ENCODE measurements at regions not wholly inside any gene's neighbourhood (a gene's known extent, or its start where the extent isn't known, plus 50 kb on each side); places are given as distances from the start of the nearest gene placed in this dataset.
A peak's percentile ranks its signal among the peaks of the same experiment; 100 is the strongest.

DNA sequence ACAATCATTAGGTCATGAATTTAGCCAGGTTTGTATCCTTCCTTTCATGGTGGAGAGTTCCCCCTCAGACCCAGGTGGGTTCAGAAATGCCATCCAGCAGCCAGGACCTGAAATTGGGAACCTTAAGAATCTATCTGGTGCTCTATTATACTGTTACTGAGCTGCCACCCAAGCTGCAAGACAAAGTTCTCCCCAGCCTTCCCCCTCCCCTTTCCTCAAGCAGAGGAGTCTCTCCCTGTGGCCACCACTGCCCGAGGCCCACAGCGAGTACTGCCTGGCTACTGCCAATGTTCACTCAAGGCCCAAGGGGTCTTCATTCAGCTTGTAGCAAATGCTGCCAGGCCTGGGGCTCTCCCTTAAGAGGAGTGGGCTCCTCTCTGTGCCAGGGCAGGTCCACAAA is 133.8 kb downstream of the TMEM38B start:
- no peak for DNase-seq

DNA sequence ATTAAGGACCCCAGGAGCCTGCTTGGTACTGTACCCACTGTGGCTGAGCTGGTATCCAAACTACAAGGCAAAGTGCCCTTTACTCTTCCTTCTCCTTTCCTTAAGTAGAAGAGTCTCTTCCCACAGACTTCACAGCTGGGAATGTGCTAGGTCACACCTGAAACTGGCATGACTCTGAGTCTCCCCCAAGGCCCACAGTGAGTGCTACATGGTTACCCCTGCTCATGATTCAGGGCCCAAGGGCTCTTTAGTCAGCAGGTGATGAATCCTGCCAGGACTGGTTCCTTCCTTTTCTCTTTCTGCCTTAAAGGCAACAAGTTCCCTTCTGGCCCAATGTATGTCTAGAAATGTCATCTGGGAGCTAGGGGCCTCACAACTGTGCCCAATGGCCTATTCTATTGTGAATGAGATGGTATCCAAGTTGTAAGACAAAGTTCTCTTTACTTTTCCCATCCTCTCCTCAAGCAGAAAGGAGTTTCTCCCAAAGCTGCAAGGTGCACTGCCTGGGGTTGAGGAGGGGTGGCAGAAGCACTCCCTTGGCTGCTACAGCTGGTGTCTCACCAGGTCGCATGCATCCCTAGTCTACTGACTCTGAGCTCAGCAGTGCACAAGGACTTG is 134.4 kb downstream of the TMEM38B start:
- DNase-seq: no peak

DNA sequence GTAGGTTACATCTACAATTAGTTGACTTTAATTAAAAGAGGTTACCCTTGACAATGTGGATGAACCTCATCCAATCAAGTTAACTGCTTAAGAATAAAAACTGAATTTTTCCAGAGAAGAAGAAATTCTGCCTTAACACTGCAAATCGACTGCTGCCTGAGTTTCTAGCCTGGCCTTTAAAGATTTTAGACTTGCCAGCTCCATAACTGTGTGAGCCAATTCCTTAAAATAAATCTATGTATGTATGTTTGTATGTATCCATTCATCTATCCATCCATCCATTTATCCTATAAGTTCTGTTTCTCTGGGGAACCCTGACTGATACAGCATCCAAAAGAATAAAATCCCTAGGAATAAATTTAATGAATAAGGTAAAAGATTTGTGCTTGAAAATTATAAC is 136.1 kb downstream of the TMEM38B start:
- DNase-seq: no peak

DNA sequence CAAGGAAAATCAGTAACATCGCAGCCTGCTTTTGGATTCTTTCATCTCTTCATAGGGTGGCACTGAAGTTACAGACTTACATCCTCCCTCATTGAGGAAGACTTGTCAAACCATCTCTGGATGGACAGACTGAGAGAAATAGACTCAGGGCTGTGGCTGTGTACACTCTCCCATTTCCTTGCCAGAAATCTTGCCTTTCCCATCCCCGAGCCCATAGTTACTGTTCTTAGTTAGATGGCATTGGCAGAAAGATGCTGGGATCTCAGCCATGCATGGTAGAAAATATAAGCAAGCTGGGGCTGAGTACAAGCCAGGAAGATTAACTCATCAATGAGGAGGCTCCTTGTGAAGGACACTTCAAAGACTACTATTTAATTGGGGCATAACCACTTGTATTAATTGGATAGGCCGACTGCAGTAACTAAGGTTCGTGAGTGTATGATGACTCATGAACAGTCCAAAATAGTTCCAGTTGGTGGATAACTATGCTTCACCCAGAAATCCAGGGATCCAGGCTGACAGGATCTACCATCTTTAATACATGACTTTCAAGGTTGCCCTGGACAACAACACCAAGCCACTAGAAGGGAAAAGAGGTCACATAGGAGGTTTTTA is 137.9 kb downstream of the TMEM38B start:
- no peak for DNase-seq

DNA sequence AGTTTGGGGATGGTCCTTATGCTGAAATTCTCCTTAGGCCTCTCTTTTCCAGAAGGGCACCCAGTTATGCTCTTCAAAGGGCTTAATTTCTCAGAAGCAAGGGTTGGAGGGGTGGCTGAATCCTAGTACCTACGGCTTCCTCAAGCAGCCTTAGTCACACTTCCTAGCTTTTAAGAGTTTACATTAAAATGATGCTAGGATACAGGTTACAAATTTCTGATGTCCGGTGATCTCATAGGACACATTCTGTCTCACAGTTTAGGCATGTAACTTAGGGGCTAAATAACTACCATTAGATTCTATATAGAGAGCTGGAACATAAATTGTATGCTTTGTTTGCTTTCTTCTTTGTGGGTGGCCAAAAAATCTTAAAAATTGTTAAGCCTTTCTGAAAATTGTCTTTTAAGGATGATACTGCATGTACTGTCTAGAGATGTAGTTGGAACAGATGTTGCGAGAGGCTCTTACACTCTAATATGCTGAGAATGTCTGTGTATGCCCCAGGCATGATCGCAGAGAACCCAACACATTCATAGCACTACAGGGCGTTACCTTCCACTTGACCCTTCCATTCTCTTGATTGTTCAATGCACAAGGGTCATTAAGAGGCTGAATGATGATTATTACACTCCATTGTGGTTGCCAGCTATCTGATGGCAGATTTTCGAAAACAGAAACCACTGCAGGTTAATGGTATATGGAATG is 139.1 kb downstream of the TMEM38B start:
- DNase-seq: no peak

DNA sequence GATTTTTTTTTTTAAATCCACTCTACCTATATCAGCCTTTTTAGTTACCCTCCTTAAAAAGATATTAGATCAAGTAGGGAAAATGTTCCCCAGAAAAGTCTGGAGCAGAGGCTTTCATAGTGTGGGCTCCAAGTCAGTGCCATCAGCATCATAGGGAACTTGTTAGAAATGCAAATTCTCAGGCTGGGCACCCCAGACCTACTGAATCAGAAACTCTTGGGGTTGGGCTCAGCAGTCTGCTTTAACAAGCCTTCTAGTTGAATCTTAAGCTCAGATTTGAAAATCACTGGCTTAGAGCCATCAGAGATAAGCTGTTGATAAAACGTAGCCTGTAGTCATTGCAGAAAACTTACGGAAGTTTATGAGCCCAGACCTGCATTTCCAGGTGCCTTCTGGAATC is 140.1 kb downstream of the TMEM38B start:
- no peak for DNase-seq

DNA sequence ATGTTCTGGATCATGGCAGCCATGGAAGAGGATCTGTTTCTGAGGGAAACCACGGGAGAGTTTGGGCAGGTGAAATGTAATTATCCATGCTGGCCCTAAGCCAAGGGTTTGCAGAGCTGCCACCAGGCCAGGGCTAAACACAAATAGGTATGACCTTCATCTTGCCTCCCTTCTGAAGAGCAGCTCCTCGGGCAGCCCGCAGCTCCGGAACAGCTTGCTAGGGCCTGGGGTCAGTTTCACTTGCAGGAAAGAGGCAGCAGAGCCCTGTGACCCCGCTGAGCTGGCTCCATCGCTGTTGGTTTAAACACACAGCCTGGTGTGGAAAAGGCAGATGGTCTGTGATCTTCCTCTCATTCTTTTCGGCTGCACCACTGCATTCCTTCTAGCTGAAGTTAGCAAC is 141.4 kb downstream of the TMEM38B start:
- DNase-seq: peak in 2 of 14 donors; percentile 9 to 63

DNA sequence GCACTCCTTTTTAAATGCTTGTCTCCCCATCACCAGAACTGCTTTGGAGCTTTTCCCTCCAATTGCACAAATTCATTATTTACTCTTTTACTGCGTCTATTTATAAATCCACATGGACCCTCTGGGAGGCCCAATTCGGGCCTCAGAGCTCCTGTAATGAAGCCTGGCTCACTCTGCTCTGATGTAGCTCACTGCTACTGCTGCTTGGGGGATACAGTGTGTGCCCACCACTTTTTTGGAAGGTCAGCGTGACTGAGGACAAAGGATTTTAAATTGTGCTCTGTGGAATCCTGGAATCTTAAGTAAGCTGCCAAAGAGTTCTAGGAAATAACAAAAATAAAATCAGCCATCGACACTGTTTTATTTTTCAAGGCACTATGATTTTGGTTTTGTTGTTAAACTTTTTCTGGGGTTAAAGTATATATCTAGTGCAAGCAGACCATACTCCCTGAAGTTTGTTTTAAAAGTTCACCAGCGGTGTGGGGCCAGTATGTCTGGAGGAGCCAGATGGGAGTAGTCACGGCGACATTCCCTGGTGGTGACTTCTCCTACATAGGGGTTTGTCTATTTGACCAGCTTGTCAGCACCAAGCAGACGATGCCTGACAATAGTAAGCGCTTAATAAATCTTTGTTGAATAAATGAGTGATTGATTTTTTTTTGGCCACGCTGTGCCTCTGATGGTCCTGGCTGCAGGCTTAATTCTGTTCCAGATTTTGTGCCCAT is 142.8 kb downstream of the TMEM38B start:
- no peak for DNase-seq

DNA sequence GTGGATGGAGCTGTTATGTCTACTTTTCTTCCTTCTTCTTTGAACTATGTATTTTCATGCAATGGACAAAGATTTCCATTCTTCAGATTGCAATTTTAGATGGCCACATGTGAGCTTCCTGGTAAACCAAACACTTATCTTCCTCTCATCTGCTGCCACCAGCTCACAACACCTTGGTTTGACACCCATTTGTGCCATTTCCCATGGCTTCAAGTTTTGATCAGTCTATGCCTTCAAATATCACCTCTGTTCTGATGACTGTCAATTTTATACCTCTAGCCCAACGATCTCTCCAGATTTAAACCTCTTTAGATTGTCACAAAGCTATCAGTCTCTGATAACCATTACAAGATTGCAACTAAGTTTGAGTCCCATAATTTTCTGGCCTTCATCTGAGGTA is 147.2 kb downstream of the TMEM38B start:
- DNase-seq: no peak

DNA sequence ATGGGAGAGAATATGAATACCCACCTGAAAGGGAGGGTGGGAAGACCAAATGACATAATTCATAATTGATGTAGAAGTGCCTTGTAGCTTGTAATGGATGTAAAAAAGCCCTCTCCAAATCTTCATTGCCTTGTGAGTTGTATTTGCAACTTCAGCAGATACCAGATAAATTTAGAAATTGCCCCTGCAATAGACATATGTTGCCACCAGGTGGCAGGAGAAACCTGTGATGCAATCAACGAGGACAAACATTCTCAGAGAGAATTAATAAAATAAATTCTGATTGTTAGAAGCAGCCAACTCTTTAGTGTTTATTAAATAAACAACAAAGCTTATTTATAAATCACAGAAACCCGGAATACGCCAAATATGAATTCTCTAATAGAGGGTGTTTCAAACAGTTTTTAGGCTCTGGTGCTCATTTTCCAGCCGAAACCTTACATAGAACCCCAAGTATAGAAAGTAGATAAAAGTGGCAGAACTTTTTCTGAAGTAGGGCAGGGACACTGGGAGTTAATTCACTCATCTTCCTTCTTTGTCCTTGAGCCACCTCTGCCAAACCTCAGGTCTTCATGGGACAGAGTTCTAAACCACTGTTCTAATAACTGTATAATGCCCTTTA is 147.8 kb downstream of the TMEM38B start:
- DNase-seq: peak in 1 of 14 donors; percentile 8

DNA sequence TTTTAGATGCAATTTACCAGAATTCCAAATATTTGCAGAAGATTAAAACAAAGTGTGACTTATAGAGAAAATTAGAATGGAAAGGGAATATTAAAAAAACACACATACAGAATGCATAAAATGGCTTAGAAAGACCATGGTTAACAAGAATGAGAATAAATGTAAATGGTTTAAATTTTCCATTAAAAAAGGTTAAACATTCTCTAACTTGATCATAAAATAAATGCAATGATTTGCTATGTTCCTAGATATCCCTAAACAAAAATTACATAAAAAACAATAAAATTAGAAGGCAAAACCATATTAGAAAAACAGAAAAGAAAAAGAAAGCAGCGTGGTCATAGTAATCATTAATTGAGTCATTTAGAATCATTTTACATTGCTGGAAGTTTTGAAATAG is 152.5 kb downstream of the TMEM38B start:
- DNase-seq: no peak

DNA sequence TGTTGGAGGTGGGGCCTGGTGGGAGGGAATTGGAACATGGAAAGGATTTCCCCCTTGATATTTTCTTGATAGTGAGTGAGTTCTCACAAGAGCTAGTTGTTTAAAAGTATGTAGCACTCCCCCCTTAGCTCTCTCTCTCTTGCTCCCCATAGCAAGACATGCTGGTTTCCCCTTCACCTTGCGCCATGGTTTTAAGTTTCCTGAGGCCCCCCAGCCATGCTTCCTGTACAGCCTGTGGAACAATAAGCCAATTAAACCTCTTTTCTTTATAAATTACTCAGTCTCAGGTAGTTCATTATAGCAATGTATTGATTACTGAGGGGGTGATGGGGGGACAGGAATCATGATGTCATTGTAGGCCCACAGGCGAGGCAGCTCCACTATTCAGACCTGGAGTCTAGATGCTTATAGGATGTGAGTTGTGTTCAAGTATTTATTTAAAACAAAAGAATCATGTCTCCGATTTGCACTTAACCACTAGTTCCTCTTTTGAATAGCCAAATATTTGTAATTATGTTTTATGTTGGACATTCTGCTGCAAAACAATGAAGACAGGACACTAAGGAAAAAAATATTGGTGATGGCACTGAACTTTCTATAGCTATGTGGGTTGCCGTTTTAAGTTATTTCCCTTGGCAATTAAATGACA is 156.6 kb downstream of the TMEM38B start:
- no peak for DNase-seq

DNA sequence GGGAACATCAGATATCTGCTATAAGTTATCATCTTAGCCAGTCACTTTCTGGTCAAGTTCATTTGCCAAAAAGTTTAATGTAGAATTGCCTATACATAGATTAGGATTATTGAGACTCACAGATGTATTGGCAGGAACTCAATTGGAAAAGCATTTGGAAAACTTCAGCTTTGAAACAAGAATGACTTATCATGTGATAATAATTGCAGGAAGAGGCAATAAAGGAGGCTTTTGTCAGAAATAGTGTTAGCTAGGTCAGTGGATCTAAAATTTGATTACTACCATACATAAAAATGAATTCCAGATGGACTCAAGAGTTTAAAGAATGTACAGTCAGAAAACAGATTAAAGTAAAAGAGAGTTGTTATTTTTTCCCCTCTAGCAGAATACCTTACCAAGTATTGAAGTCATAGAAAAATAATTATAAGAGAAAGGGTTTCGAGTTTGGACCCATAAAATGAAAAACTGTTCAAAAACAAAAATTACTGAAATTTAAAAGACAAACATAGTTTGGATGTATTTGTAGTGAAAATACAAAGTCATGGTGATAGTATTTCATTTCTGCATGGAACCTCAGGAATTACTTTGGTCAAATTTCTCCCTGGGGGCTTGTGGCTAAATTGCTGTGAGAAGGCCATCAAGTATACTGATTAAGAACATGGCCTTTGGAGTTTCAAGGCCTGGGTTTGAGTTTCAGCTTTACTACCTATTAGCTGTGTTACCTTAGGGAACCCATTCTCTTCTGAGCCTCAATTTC is 159.9 kb downstream of the TMEM38B start:
- DNase-seq: no peak

DNA sequence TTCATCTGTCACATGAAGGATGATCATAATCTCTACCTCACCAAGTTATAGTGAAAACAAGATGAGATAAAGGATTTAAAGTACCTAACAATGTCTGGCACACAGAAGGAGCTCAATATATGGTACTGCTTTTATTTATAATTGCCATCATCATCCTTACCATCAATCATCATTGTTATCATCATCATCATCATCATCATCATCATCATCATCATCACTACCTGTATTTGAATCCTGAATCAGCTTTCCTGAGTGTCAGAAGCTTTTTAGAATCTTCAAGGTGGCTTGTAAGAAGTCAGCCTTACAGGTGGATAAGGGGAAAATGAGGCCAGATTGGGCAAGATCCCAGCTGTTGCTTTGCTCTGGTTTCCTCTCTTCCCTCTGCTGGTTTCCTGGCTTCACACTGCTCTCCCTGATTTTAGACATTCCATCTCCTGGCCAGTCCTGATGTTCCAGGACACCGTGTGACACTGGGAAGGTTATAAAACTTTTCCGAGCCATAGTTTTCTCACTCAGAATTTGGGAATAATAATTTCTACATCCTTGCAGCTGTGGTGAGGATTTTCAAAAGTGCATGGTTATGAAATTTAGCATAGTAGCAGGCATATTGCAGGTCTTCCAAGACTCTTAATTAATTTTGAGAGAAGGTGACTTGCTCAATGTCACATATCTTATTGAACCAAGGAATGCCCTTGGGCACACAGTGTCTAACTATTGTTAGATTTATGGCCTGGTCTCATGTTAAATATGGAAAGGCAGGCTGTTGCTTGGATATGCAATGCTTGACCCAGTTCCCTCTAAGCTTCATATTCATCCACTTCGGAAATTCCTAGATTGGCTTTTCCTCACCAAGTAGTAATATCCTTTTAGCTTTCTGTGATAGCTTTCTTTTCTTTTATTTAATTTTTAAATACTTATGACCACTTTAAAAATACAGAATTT is 160.7 kb downstream of the TMEM38B start:
- DNase-seq: no peak

DNA sequence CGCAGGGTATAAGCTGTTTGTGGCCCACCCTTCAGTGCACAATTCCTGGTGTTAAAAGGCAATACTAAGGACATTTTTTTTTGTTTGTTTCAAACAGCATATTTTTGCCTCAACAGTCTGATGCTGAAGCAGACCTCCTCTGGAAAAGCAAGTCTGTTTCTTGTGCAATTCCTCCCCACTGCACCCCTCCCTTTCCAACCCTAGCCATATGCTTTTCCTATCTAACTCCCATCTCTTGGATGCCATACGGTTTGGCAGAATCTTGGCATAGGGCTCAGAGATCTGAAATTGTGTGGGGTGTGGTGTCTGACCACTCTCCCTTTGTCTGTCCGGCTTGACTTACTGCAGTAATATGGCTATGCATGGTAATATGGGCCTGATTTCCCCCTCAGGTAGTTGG is 161.6 kb downstream of the TMEM38B start:
- DNase-seq: no peak

DNA sequence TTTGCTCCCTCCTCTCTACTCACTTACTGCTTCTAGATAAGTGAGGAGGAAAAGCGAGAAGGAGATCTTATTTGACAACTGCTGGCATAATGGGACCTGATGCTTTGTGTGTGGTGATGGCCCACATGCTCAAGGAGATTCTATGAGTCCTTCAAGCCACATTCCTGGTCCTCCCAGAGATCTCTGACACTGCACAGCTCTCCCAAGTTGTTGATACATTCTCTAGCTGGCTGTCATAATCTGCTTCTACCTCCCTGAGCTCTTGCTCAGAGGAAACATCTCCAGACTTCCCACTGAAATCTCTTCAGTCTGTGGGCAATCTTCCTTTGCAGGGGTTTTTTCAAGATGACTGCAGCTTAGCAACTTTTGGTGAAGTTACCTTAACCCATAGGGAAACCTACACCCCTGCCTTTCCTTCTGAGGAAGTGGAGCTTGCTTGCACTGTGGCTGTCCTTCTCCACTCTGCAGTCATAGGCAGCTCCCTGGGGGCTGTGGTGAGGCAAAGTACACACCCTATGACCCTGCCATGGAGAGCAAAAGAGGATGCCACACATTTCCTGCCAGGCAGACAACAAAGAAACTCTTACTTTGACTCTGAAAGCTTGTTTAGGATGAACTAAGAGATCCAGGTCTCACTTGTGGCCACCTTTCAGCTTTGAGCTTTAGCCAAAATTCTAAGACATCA is 163.8 kb downstream of the TMEM38B start:
- DNase-seq: no peak

DNA sequence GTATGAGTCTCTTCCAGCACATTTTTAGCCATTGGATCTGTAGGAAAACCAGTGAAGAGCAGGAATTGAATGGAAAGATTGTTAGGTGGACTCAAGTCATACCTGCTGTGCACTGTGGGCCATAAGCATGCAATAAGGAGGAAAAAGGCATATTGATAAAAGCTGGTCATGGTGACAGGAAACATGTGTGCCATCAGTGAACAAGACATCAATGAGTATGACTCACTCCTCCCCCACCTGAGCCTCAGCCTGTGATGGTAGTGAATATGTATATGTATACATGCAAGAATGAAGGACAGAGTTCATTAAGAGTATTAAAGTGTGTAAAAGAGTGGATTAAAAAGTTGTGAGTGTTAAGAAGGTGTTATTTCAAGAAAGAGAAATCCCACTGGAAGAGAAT is 164.5 kb downstream of the TMEM38B start:
- DNase-seq: no peak

DNA sequence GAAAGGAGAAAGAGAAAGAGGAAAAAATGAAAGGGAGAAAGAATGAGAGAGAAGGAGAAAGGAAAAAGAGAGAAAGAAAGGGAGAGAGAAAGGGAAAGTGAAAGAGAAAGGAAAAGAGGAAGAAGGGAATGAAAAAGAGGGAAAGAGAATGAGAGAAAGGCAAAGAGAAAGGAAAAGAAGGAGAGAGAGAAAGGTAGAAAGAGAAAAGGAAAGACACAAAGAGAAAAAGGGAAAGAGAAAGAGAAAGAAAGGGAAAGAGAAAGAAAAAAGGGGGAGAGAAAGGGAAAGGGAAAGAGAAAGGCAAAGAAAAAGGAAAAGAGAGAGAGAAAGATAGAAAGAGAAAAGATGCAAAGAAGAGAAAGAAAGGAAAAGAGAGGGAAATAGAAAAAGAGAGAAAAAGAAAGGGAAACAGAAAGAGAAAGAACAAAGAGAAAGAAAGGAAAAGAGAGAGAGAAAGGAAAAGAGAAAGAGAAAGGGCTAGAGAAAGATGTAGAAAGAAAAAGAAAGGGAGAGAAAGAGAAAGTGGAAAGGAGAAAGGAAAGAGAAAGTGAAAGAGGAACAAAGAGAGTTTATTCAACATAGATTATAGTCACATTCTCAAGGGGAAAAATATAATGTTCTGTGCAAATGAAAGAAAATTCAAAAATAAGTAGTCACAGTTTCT is 165.2 kb downstream of the TMEM38B start:
- no peak for DNase-seq

DNA sequence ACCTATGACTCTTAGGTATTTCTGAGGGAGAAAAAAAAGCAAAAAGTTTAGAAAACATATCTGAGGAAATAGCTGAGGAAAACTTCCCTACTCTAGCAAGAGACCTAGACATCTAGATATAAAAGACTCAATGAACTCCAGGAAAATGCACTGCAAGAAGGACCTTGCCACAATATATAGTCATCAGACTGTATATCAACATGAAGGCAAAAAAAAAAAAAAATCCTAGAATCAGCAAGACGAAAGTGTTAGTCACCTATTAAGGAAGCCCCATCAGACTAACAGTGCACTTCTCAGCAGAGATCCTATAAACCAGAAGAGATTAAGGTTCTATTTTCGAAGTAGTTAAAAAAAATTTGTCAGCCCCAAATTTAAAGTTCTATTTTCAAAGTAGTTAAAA is 166.2 kb downstream of the TMEM38B start:
- no peak for DNase-seq
